T-helper 1 cell (primary cell): ENCODE measurements at regions not wholly inside any gene's neighbourhood (a gene's known extent, or its start where the extent isn't known, plus 50 kb on each side); places are given as distances from the start of the nearest gene placed in this dataset.
"Not testable (repeated sequence)": the region's sequence is repeated elsewhere in the genome, so short reads cannot be mapped to it uniquely, and the experiment has no call there.

Experiments
- DNase-seq, 5 donors: peaks; one replicate each; pipeline ENCODE4 v3.0.0-alpha.2; 2012 to 2020

- no peak for DNase-seq
These were observed 74.9 kb upstream of the SETMAR start for GRCh38 chr3:4228295-4228694.

- no peak for DNase-seq
These were observed 72.1 kb upstream of the SETMAR start for GRCh38 chr3:4231041-4231440.

DNA sequence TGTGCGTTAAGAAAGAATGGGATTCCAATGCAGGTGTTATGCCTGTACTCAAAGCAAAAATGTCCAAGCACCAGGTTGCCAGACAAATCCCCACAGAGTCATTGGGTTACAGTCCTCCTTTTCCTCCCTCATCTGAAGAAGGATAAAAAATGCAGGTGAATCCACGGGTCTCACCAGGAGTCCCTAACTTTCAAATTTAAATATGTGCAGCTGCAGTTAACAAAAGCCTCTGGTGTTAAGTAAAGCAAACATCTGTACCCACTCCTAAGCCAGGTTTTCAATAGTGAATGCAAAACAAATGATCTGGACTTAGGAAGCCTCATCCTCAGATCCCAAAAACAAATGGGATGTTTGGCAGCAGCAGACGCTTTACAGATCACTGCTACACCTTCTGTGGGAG lies 70.4 kb upstream of the SETMAR start:
- DNase-seq: no peak

DNA sequence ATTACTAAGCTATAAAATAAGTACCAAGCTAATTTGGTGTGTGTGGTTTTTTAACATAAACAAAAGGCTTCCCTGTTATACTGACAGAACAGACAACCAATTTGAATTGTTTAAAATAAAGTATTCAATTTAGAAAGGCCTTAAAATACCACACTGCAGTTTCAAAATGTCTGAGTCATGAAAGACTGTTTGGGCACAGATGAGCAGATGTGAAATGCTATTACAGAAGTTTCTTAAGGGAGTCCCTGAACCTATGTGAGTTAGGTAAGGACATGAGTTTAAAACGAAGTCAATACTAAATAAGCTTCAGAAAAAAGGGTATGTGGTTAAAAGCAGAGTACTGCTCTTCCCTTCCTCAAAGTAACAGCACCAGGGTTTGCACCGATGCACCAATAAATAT lies 69.7 kb upstream of the SETMAR start:
- DNase-seq: no peak

GRCh38 chr3:4234889-4235288 lies 68.3 kb upstream of the SETMAR start:
- DNase-seq: no peak

DNA sequence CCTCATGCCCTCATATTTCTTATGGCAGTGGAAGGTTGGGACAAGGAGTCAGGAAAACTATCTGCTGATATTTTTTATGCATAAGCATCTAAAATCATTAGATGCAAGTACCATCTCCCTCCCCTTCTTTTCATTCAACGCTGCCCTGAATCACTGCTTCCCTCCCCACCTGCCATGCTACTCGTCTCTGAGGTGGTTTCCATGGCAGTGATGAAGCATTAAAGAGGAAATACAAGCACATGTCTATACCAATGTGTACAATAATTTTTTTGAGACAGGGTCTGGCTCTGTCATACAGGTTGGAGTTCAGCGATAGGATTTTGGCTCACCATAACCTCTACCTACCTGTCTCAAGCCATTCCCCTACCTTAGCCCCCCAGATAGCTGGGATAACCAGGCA lies 67.5 kb upstream of the SETMAR start:
- DNase-seq: no peak

DNA sequence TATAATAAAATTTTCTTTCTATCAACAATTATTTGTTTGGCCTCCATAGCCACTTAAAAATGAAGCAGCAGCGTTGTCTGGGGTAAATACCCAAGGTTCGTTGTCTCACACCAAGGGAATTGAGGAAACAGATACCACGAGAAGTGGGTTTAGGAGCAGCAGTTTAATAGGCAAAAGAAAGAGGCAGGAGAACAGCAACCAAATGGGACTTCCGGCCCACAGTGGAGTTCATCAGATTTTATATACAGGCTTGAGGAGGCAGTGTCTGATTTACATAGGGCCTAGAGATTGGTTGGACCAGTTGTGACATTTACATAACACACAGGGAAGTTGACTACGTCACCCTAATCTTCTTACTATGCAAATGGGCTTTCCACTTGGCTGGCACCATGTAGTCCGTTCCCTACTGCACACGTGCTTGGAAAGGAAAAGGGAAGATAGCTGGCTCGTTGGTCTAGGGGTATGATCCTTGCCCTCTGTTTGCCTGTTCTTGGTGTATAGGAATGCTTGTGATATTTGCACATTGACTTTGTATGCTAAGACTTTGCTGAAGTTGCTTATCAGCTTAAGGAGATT lies 61.5 kb upstream of the SETMAR start:
- no peak for DNase-seq

DNA sequence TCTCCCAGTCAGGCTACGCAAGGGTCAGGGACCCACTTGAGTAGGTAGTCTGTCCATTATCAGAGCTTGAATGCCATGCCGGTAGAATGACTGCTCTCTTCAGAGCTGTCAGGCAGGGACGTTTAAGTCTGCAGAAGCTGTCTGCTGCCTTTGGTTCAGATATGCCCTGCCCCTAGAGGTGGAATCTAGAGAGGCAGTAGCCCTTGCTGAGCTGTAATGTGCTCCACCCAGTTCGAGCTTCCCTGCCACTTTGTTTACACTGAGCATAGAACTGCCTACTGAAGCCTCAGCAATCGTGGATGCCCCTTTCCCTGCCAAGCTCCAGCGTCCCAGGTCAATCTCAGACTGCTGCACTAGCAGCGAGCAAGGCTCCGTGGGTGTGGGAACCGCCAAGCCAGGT lies 57.5 kb upstream of the SETMAR start:
- no peak for DNase-seq

DNA sequence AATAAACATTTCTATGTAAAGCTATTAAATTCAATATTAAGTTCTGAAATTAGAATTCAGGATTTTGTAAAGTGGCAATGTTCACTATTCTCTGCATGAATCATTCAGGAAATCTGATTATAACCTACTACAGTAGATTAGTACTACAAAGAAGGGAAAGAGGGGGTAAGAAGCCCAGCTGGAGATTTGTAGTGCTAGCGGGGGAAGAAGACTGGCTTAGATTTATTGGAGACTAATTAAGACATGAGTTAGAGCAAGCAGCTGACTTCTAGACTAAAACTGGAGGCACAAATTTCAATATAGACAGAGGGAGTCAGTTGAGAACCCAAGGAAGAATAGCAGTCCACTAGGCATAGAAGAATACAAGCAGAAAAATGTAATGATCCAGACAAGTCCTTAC lies 55.8 kb upstream of the SETMAR start:
- no peak for DNase-seq

- DNase-seq: no peak
These were observed 53.1 kb upstream of the SETMAR start for GRCh38 chr3:4250064-4250463.

GRCh38 chr3:4251412-4251811 lies 51.8 kb upstream of the SETMAR start:
- no peak for DNase-seq

DNA sequence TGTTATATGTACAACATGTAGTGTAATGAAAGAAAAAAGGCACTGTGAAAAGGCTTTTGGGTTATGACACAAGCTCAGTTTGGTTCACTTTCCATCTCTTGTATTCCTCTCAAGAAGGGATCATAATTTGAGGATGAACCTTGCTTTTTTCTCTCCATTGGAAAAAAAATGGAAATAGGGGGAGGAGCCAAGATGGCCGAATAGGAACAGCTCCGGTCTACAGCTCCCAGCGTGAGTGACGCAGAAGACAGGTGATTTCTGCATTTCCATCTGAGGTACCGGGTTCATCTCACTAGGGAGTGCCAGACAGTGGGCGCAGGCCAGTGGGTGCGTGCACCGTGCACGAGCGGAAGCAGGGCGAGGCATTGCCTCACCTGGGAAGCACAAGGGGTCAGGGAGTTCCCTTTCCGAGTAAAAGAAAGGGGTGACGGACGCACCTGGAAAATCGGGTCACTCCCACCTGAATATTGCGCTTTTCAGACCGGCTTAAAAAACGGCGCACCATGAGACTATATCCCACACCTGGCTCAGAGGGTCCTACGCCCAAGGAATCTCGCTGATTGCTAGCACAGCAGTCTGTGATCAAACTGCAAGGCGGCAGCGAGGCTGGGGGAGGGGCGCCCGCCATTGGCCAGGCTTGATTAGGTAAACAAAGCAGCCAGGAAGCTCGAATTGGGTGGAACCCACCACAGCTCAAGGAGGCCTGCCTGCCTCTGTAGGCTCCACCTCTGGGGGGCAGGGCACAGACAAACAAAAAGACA lies 49.9 kb upstream of the SETMAR start:
- DNase-seq: not testable (repeated sequence)
